Endometrium (tissue), 2 donors: ENCODE measurements at regions not wholly inside any gene's neighbourhood (a gene's known extent, or its start where the extent isn't known, plus 50 kb on each side); places are given as distances from the start of the nearest gene placed in this dataset.
"Not testable (repeated sequence)": the region's sequence is repeated elsewhere in the genome, so short reads cannot be mapped to it uniquely, and the experiment has no call there.

Source experiments
- FAIRE-seq: peaks from 2 replicates; lab custom pipeline; 2012; peaks lifted over from hg19 to GRCh38; lab: Jason Lieb, UNC
- donor health status: control.
- donor health status: control.

GRCh38 chr2:78718473-78718872 is 307.0 kb upstream of the REG3G start:
- no peak for FAIRE-seq

DNA sequence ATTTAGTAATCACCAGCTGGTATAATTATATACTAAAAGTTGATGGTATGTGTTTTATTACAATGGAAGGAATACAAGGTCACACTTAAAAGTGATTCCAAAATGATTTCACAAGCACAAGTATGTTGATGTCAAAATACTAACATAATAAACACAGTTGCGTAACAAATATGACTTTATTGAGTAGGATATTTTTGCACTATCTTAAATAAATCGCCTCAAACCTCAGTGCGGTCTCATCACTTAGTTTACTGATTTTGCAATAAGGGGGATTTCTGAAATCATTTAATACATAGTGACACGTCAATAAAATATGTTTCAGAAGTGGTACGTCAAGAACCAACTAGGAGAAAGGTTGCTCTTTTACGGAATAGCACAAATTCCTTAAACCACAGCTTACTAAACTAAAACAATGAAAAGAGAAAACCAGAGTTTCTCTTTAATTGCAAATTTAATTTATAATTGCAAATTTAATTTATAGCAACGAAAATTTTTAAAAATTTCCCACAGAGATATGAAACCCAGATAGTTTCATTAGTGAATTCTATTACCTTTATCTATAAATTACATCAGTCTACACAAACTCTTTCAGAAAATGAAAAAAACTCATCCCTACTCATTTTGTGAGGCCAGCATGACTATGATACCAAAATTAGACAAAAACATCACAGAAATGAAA is 304.0 kb upstream of the REG3G start:
- FAIRE-seq, result no peak

GRCh38 chr2:78734221-78734620 is 291.3 kb upstream of the REG3G start:
- no peak for FAIRE-seq

DNA sequence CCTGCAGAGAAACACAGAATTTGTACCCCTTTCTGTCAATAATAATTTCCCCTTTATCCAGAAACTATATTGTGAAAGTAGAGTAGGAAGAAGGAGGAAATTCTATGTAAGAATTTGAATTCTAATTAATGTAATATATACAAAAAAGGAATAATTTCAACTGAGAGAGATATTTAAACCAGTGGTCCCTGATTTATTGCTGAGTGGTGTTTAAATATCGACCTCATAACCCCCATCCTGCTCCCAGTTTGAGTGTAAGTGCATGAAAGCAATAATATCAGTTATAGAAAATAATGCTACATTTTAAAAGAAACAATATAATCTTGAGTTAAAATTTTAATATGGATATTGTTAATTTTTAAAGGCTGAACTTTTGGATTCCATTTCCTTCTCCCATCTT is 286.2 kb upstream of the REG3G start:
- FAIRE-seq, result no peak

DNA sequence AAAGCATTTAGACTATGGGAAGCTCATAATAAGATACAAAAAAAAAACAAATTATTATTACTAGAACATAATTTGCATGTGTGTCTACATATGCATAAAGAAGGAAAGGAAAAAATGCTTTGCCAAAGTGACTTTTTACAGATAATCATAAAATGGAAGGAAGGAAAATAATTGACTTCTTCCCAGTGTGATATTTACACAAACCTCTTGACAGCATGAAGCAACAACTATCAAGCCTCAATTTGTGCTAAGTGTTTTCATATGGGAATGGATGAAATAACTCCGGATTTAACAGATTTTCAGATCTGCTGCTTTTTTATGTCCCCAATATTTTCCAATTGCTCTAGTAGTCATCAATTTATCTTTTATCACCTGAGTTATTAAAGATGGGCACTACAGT is 275.9 kb upstream of the REG3G start:
- FAIRE-seq, result no peak

- no peak for FAIRE-seq
Measured at GRCh38 chr2:78750219-78750618, 275.3 kb upstream of the REG3G start.

DNA sequence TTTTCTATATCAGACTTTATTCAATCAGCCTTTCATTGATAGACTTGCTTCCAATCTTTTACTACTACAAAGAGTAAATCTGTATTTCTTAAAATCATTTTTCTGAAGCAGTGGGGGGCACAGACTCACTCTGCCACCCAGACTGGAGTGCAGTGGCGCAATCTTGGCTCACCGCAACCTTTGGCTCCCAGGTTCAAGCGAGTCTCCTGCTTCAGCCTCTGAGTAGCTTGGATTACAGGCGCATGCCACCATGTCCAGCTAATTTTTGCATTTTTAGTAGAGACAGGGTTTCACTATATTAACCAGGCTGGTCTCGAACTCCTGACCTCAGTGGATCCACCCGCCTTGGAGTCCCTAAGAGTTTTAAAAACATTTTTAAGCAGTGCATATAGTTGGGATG is 270.6 kb upstream of the REG3G start:
- no peak for FAIRE-seq

DNA sequence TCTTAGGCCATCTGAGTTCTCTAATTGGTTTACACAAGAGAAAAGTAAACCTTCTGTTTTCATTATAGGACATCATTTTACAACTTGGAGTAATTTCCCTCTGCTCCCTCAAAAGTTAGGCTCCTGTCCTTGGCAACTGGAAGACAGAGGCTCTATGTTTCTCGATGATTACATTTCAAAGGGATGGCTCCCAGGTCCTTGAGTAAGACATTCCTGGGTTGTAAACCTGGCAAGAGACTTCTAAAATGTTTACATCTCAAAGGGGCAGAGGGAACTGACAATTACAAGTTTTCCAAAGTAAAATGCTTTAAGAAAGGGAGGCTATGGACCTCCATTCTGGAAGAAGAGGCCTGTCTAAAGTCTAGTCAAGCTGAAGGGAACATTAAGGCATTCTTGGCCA is 268.3 kb upstream of the REG3G start:
- no peak for FAIRE-seq

DNA sequence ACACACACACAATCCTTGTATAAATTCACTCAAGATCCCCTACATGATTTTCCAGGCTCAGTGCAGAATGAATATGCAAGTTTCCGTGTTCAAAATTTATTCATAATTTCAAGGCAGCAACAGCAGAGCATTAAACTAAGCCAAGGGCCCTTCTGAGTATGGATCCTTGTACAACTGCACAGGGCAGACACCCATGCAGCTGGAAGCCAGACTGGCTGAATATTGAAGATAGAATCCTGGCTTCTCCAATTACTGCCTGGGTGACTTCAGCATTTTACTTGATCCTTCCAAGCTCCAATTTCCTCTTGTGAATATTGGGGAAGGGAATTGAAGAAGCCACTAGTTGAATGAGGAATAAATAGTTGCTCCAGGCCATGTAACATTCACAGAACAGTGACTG is 267.9 kb upstream of the REG3G start:
- FAIRE-seq, result no peak

DNA sequence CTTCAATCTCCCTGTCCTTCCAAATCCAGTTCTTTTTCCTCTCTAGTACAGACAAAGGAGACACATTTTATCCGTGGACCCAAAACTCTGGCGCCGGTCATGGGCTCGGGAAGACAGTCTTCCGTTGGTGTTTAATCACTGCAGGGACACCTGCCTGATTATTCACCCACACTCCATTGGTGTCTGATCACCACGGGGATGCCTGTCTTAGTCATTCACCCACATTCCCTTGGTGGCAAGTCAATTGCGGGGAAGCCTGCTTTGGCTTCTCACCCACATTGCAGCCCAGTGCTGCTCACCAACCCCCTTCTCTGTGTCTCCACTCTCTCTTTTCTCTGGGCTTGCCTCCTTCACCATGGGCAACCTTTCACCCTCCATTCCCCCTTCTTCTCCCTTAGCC is 266.7 kb upstream of the REG3G start:
- not testable (repeated sequence) for FAIRE-seq

GRCh38 chr2:78766459-78766858 is 259.0 kb upstream of the REG3G start:
- FAIRE-seq, result no peak

GRCh38 chr2:78768016-78768415 is 257.5 kb upstream of the REG3G start:
- no peak for FAIRE-seq

DNA sequence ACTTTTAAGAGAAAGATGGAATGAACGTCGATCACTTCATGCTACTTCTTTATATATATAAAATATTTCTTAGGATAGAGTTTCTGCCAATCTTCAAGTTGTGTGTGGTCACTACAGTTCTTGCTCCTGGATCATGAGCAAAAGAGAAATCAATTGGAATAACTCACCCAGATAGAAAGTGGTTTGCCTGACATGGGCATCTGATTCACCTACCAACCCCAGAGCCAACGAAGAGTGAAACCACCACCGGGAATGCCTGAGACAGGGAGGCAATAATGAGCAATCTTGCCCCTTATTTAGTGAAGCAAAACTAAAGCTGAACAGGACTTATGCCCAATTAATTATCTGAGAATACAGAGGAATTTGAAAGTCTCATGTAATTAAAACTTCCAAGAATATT is 250.2 kb upstream of the REG3G start:
- no peak for FAIRE-seq

DNA sequence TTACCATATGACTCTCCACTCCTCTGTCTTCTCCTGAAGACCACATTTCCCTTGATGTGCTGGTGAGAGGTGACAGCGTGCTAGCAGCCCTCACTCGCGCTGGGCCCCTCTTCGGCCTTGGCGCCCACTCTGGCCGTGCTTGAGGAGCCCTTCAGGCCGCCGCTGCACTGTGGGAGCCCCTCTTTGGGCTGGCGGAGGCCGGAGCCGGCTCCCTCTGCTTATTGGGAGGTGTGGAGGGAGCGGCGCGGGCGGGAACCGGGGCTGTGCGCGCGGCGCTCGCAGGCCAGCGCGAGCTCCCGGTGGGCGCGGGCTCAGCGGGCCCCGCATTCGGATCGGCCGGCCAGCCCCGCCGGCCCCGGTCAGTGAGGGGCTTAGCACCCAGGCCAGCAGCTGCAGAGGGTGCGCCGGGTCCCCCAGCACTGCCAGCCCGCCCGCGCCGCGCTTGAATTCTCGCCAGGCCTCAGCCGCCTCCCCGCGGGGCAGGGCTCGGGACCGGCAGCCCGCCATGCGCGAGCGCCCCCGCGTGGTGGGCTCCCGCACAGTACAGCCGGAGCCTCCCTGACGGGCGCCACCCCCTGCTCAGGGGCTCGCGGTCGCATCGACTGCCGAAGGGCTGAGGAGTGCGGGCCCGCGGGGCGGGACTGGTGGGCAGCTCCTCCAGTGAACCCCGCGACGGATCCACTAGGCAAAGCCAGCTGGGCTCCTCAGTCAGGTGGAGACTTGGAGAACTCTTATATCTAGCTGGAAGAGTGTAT is 246.6 kb upstream of the REG3G start:
- FAIRE-seq, result no peak

DNA sequence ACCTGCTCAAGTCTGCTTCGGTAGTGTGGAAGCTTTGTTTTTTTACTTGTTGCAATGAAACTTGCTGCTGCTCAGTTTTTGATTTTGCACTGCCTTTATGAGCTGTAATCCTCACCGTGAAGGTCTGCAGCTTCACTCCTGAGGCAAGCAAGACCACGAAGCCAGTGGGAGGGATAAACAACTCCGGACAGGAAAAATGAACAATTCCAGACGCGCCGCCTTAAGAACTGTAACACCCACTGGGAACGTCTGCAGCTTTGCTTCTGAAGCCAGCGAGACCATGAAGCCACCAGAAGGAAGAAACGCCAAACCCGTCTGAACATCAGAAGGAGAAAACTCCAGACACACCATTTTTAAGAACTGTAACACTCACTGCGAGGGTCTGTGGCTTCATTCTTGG is 245.7 kb upstream of the REG3G start:
- no peak for FAIRE-seq

DNA sequence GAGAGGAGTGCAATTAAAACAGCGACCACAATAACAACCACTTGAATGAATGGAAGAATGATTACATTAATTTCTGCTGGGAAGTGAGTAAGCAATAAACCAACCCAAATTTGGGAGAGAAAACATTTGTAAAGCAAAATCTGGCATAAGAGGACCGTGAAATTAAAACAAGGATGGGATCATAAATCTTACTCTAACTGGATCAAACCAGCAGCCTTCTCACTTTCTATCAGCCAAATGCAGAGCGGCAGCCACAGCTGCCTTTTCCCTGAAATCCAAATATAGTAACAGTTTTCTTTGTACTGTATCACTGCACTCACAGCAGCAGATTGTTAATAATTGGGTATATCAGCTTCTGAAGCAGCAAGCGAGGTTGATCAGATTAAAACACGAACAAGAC is 245.2 kb upstream of the REG3G start:
- no peak for FAIRE-seq

DNA sequence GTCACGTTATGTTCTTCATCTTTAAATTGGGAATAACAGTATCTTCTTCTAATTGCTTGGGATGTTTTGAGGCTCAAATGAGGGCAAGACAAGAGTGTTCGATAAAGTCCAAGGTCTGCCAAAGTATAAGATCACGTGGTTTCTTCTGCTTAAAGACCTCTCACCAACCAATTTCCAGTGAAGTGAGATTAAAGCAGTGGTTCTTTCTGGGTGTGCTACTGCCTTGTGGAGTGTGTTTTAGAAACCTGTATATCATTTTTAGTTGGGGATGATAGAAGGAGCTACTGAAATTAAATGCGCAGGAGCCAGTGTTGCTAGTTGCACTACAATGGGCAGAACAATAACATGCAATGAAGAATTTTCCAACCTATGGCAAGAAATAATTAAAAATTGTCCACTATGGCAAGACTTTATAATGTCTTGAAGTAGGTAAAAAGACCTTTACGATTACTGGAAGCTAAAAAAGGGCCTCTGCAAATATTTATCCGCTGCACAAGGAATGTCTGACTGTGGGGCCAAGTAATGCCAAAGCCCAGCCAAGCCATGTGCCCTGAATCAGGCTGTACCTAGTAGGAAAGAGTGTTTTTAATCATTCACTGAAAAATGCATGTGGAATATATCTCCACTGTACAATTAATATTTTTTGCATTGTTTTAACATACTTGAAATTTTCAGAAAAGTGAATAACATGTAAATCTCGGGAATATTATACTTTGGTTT is 244.5 kb upstream of the REG3G start:
- FAIRE-seq, result no peak

DNA sequence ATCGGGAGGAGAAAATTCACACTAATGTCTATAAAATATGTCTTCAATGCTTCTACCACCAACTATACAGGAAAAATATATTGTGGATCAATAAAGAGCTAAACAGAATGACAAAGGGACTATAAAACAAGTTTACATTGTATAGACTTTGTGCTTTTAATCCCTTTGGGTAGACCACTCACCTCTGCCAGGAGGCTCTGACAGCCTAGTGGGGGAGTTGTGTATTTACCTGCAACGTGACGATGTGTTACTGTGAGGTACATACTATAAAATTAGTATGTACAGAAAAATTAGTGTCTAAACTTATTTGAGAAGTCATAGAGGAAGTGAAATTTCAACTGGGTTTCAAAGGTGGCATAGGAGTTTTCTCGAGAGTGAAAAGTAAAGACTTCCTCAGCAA is 243.3 kb upstream of the REG3G start:
- FAIRE-seq, result no peak

- no peak for FAIRE-seq
Measured at GRCh38 chr2:78811955-78812610, 213.4 kb upstream of the REG3G start.

DNA sequence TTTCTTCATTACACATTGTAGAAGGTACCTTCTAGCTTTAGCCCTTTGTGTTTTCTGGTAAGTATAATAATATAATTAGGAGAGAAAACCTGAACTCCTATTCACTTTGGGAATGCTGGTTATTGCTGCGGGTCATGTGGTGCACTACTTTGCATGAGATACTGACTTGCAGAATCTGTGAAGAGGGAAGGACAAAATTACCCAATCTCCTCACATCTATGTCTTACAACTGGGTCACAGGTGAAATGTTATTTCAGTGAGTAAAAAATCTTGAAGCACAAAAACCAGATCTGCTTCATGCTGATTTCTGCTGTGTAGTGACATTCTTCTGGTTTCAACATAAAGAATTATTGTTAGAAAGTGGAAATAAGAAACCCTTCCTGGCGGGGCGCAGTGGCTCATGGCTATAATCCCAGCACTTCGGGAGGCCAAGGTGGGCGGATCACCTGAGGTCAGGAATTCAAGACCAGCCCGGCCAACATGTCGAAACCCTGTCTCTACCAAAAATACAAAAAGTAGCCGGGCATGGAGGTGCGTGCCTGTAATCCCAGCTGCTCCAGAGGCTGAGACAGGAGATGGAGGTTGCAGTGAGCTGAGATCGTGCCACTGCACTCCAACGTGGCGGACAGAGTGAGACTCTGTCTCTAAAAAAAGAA is 211.0 kb upstream of the REG3G start:
- FAIRE-seq, result no peak

GRCh38 chr2:78817430-78817829 is 208.1 kb upstream of the REG3G start:
- FAIRE-seq, result no peak

DNA sequence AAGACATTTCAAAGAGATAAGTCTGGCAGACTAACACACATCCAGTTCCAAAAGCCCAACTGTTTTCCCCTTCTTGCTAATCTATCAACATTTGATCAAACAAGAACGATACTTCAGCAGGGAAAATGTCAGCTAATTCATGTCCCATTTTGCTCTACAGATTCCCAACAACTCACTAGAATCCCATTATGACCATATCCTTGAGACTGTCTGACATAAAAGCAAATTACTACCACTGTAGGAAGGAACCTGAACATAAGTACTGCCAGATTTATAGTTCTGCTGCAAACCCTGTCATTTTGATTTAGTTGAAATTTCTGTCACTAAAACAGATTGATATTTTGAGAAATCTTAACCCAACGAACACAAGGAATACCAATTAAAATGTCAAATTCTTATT is 193.0 kb upstream of the REG3G start:
- FAIRE-seq, result no peak
